Lung (tissue), 11 donors: ENCODE measurements at regions not wholly inside any gene's neighbourhood (a gene's known extent, or its start where the extent isn't known, plus 50 kb on each side); places are given as distances from the start of the nearest gene placed in this dataset.

ENCODE experiments used
- ATAC-seq: fragments of 200-7000 bp; cut with Tn5 transposase; one replicate; pipeline ENCODE4 v1.9.1; 2020; ENCODE audit warnings: moderate number of reproducible peaks; ENCODE audit not compliant: insufficient read depth, low FRiP score
- DNase-seq, 3 donors: peaks; one replicate each; pipeline ENCODE4 v3.0.0-alpha.2; 2013 to 2017
- H3K27ac ChIP-seq, 2 donors: one replicate each; pipeline ENCODE4 v1.5.1; 2013; ENCODE audit warnings: mild to moderate bottlenecking in 2 of 2, moderate library complexity in 2 of 2, control low read depth in 1 of 2, inconsistent platforms in 1 of 2, low read depth in 1 of 2, low read length in 1 of 2
- H3K27me3 ChIP-seq, 3 donors: one replicate each; pipeline ENCODE4 v1.5.1; 2013; ENCODE audit warnings: low read length in 2 of 3; ENCODE audit not compliant: control insufficient read depth in 3 of 3, insufficient read depth in 3 of 3
- H3K36me3 ChIP-seq, 4 donors: one replicate each; pipeline ENCODE4 v1.5.1; 2013; ENCODE audit warnings: low read length in 4 of 4, mild to moderate bottlenecking in 1 of 4, moderate library complexity in 1 of 4; ENCODE audit not compliant: control insufficient read depth in 4 of 4, insufficient read depth in 4 of 4
- H3K4me1 ChIP-seq, 5 donors: one replicate each; pipeline ENCODE4 v1.5.1; 2013; ENCODE audit warnings: low read length in 5 of 5, mild to moderate bottlenecking in 2 of 5, moderate library complexity in 1 of 5; ENCODE audit not compliant: control insufficient read depth in 5 of 5, insufficient read depth in 5 of 5
- H3K4me3 ChIP-seq: one replicate; pipeline ENCODE4 v1.5.1; 2013; ENCODE audit warnings: mild to moderate bottlenecking, control low read depth, moderate library complexity
- H3K9ac ChIP-seq, 2 donors: one replicate each; pipeline ENCODE4 v1.5.1; 2013; ENCODE audit warnings: low read length in 2 of 2, control low read depth in 1 of 2; ENCODE audit not compliant: insufficient read depth in 1 of 2
- H3K9me3 ChIP-seq, 4 donors: one replicate each; pipeline ENCODE4 v1.5.1; 2013; ENCODE audit warnings: low read length in 3 of 4, mild to moderate bottlenecking in 1 of 4, moderate library complexity in 1 of 4; ENCODE audit not compliant: control insufficient read depth in 4 of 4, insufficient read depth in 3 of 4
- CTCF ChIP-seq: IDR thresholded peaks from 2 replicates; pipeline ENCODE4 v1.5.1; 2012; ENCODE audit warnings: mild to moderate bottlenecking; ENCODE audit errors: control extremely low read depth, extremely low read depth
- WGBS, 2 donors: extraction: QIAGEN DNeasy Blood & Tissue Kit; methylation state at CpG; one replicate each; pipeline ENCODE4 v1.1.7; 2013; 5-methylcytosine and 5-hydroxymethylcytosine counted together
- donor health status: control.
- donor health status: control.
- donor health status: Bipolar disorder and iron deficiency.
- donor health status: healthy.
- donor health status: DM: yes; HTN: yes; CAD: no.

- no peak overlapping the region for H3K9ac ChIP-seq
- no peak overlapping the region for H3K4me3 ChIP-seq
- DNase-seq (peak; percentile 18 to 84 (median 75)), ATAC-seq (no peak)
- no peak overlapping the region for H3K27ac ChIP-seq
- H3K9me3 ChIP-seq: no peaks in the 10 kb centered on the region
- 77 to 88% methylated on average over 6 of the region's 6 CpGs for WGBS, 2 donors
- H3K36me3 ChIP-seq: no peaks in the 10 kb centered on the region
- TF ChIP-seq CTCF: no peak
- peaks cover 0 to 15% (median 0%) of the 10 kb centered on the region in 5 donors for H3K4me1 ChIP-seq
- H3K27me3 ChIP-seq: no peaks in the 10 kb centered on the region
These were observed 163.3 kb downstream of the KCNJ2 start for GRCh38 chr17:70332356-70333210.

- no peaks in the 10 kb centered on the region for H3K27me3 ChIP-seq
- no peak overlapping the region for H3K27ac ChIP-seq
- ATAC-seq (no peak), DNase-seq (no peak)
- H3K9me3 ChIP-seq: no peaks in the 10 kb centered on the region
- H3K4me3 ChIP-seq: no peak overlapping the region
- WGBS, 2 donors: 88 to 90% methylated on average over 2 of the region's 2 CpGs
- TF ChIP-seq CTCF: no peak
- H3K36me3 ChIP-seq: no peaks in the 10 kb centered on the region
- no peak overlapping the region for H3K9ac ChIP-seq
- H3K4me1 ChIP-seq: peaks cover 0 to 10% (median 0%) of the 10 kb centered on the region in 5 donors
These were observed 167.1 kb downstream of the KCNJ2 start for GRCh38 chr17:70336411-70336810.

- Histone ChIP-seq H3K4me3 (no peak overlapping the region), H3K9me3 (no peaks in the 10 kb centered on the region), H3K9ac (no peak overlapping the region), H3K4me1 (peaks cover 0 to 6% (median 2%) of the 10 kb centered on the region in 5 donors), H3K27me3 (no peaks in the 10 kb centered on the region), H3K36me3 (no peaks in the 10 kb centered on the region), H3K27ac (no peak overlapping the region)
- 90 to 97% methylated on average over 1 of the region's 1 CpG for WGBS, 2 donors
- DNase-seq (no peak), ATAC-seq (no peak)
- no peak for TF ChIP-seq CTCF
These were observed 169.6 kb downstream of the KCNJ2 start for GRCh38 chr17:70338946-70339354.
